ENCODE measurements at regions not wholly inside any gene's neighbourhood (a gene's known extent, or its start where the extent isn't known, plus 50 kb on each side); places are given as distances from the start of the nearest gene placed in this dataset.

DNA sequence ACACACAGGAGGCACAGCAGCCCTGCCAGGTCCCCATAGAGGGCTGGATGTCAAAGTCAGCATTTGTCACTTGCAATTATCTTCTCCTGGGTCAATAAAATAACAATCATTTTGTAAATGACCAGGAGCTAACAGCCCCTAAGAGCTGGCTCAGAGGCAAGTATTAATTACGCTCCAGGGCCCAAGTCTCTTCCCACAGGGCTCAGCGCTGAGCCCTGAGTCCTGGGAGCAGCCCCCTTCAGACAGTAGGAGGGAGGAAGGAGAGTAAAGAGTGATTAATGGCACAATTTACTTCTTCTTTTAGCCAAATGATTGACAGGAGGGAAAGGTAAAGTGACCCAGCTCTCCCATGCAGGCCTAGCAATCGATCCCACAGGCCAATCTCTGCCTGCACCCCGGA is 99.0 kb upstream of the DRD2 start:
- no peaks in the 10 kb centered on the region for H3K79me2 ChIP-seq (ENCODE audit: insufficient read depth, low read length)
- no peaks in the 10 kb centered on the region for H4K20me1 ChIP-seq (ENCODE audit: insufficient read depth, low read length)
- no peak overlapping the region for H3K9ac ChIP-seq (ENCODE audit: insufficient read depth, low read depth, low read length)
- H3K4me3 ChIP-seq (replicated peaks in 1 of 3; ENCODE audit: insufficient read depth in 1 of 3, low read depth in 2 of 3, low read length in 3 of 3) = no peak overlapping the region
- ChIA-PET CTCF (ENCODE audit: low intra/inter-chr PET ratio, low total read pairs) (no interaction called here), POLR2A (no interaction called here)
- no peak for FAIRE-seq
- intact Hi-C loops (cut with micrococcal nuclease; ENCODE audit: unreplicated experiment) = no loop called here
- TF ChIP-seq SRSF1 (optimal IDR thresholded peaks at IDR 0.05; ENCODE audit: low read depth, low read length) = no peak
- no peak for TF ChIP-seq ZNF121 (CRISPR knock-in tag; IDR thresholded peaks at IDR 0.05)
- no peak for TF ChIP-seq CENPX (CRISPR knock-in tag; IDR thresholded peaks at IDR 0.05)
- TF ChIP-seq ZNF10 (CRISPR knock-in tag; IDR thresholded peaks at IDR 0.05; ENCODE audit: borderline replicate concordance, low read depth) = no peak
- TF ChIP-seq, protein P1, sequence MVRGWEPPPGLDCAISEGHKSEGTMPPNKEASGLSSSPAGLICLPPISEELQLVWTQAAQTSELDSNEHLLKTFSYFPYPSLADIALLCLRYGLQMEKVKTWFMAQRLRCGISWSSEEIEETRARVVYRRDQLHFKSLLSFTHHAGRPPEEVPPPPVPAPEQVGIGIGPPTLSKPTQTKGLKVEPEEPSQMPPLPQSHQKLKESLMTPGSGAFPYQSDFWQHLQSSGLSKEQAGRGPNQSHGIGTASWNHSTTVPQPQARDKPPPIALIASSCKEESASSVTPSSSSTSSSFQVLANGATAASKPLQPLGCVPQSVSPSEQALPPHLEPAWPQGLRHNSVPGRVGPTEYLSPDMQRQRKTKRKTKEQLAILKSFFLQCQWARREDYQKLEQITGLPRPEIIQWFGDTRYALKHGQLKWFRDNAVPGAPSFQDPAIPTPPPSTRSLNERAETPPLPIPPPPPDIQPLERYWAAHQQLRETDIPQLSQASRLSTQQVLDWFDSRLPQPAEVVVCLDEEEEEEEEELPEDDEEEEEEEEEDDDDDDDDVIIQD (CRISPR knock-in tag; IDR thresholded peaks at IDR 0.05; ENCODE audit: low read depth) = no peak
- no peak for TF ChIP-seq SYNCRIP (IDR thresholded peaks at IDR 0.05; ENCODE audit: insufficient read depth, low read depth, low read length)
- TF ChIP-seq NAIF1 (CRISPR knock-in tag; IDR thresholded peaks at IDR 0.05; ENCODE audit: borderline replicate concordance) = no peak
- no peak for TF ChIP-seq HNRNPH1 (optimal IDR thresholded peaks at IDR 0.05; ENCODE audit: low read depth, low read length)
- TF ChIP-seq ZFY (CRISPR knock-in tag; IDR thresholded peaks at IDR 0.05) = no peak
- no peaks in the 10 kb centered on the region for H3K9me3 ChIP-seq (ENCODE audit: low read length)
- no TSS peak for BruUV-seq (replicated peaks)
- no peak overlapping the region for H3K4me2 ChIP-seq (ENCODE audit: low read depth, low read length)
- no peak for DNase-seq (ENCODE audit: low spot score)
- 2% methylated on average over 4 of the region's 4 CpGs for WGBS (ENCODE audit: low lambda C conversion rate)
- in situ Hi-C loops (cut with HindIII; ENCODE audit: extremely low pct_ligation_motif_present, low pct_unique_long_range_greater_than_20kb) = no loop called here
- 0 out of 2 replicates have a peak, but pooled peaks cover 7% of the 10 kb centered on the region for H3K4me1 ChIP-seq (ENCODE audit: insufficient read depth, low read length)
- H3K27me3 ChIP-seq (ENCODE audit: control insufficient read depth in 1 of 2, insufficient read depth in 2 of 2, low read length in 2 of 2) = peaks cover 1 to 19% of the 10 kb centered on the region in 2 experiments; a peak in 2 of 5 replicates
- H3K27ac ChIP-seq (ENCODE audit: extremely low read length, insufficient read depth, low read length) = no peak overlapping the region
- H2AFZ ChIP-seq (ENCODE audit: low read length) = no peak overlapping the region
- no peak for ATAC-seq
- no peaks in the 10 kb centered on the region for H3K36me3 ChIP-seq (replicated peaks in 1 of 2; ENCODE audit: control insufficient read depth in 1 of 2, insufficient read depth in 2 of 2, low read length in 2 of 2)

Data from HepG2 (cell line).